HCT116 (cell line): ENCODE measurements at regions not wholly inside any gene's neighbourhood (a gene's known extent, or its start where the extent isn't known, plus 50 kb on each side); places are given as distances from the start of the nearest gene placed in this dataset.

ENCODE experiments used
- ATAC-seq: fragments of 200-7000 bp; cut with Tn5 transposase; 2 replicates; pipeline ENCODE4 v1.9.1; 2020; ENCODE audit warnings: mild to moderate bottlenecking, moderate library complexity
- BruUV-seq: library from RNA; stranded (reverse); fragments of 400-500 nt; replicated peaks from 2 replicates; lab custom pipeline; 2021; lab: Mats Ljungman, UMichigan
- CTCF ChIA-PET: fragments of 300-600 bp; sonication (Branson Sonifier 250); formaldehyde crosslinking; loops from one replicate; lab custom pipeline; 2021; ENCODE audit warnings: antibody characterized with exemption; lab: Charles Lee
- POLR2A ChIA-PET: fragments of 300-600, 350-600 bp; sonication (Branson Sonifier 250); formaldehyde crosslinking; loops from one replicate; lab custom pipeline; 2021; ENCODE audit warnings: antibody characterized with exemption; lab: Charles Lee
- RAD21 ChIA-PET, 2 experiments: fragments of 300-600 bp; sonication (Branson Sonifier 250); formaldehyde crosslinking; loops; one replicate each; lab custom pipeline; 2023; ENCODE audit warnings: low total read pairs in 2 of 2; ENCODE audit not compliant: uncharacterized antibody in 2 of 2, unreplicated experiment in 2 of 2, low non-redundant PET in 1 of 2; lab: Charles Lee
- DNase-seq: peaks from one replicate; pipeline ENCODE4 v3.0.0-alpha.2; 2010; ENCODE audit warnings: low read depth, low spot score
- H2AFZ ChIP-seq: fragments of 200-600 bp; shearing (Covaris generic), sonication (generic); 2 replicates; pipeline ENCODE4 v1.6.1; 2017; ENCODE audit warnings: low read depth, mixed run types, mixed read lengths, antibody characterized with exemption, low read length; ENCODE audit not compliant: poor library complexity, severe bottlenecking
- H3K27ac ChIP-seq: 2 replicates; pipeline ENCODE4 v1.5.1; 2012; ENCODE audit warnings: low read depth, low read length
- H3K27me3 ChIP-seq: fragments of 200-600 bp; sonication (generic); 2 replicates; pipeline ENCODE4 v1.6.1; 2016; ENCODE audit warnings: mixed run types, low read length, mixed read lengths; ENCODE audit not compliant: insufficient read depth
- H3K36me3 ChIP-seq, 2 experiments: fragments of 200-500 bp in 1 of 2; fragments of 200-600 bp in 1 of 2; sonication (Bioruptor generic) in 1 of 2; sonication (generic) in 1 of 2; 2 replicates each; pipeline versions ENCODE4 v1.5.1 to v1.6.1; 2014 to 2016; ENCODE audit warnings: low read length in 2 of 2, inconsistent platforms in 1 of 2, mixed read lengths in 1 of 2, mixed run types in 1 of 2; ENCODE audit not compliant: insufficient read depth in 2 of 2, control insufficient read depth in 1 of 2
- H3K4me1 ChIP-seq, 2 experiments: fragments of 200-600 bp in 1 of 2; sonication (generic) in 1 of 2; 2 replicates each; pipeline versions ENCODE4 v1.5.1 to v1.6.1; 2012 to 2017; ENCODE audit warnings: low read length in 2 of 2, inconsistent platforms in 1 of 2, mild to moderate bottlenecking in 1 of 2, mixed read lengths in 1 of 2, mixed run types in 1 of 2, moderate library complexity in 1 of 2; ENCODE audit not compliant: insufficient read depth in 2 of 2, control insufficient read depth in 1 of 2
- H3K4me2 ChIP-seq: fragments of 200-600 bp; sonication (generic); 2 replicates; pipeline ENCODE4 v1.6.1; 2017; ENCODE audit warnings: mixed run types, low read length, mixed read lengths
- H3K4me3 ChIP-seq, 2 experiments: fragments of 200-600 bp in 1 of 2; sonication (generic) in 1 of 2; replicated peaks in 1 of 2; 2 replicates each; pipeline ENCODE4 v1.5.1; 2011 to 2016; ENCODE audit warnings: low read length in 2 of 2, control low read depth in 1 of 2, low read depth in 1 of 2, mild to moderate bottlenecking in 1 of 2, mixed read lengths in 1 of 2, mixed run types in 1 of 2
- H3K79me2 ChIP-seq: fragments of 200-600 bp; sonication (generic); 2 replicates; pipeline ENCODE4 v1.6.1; 2017; ENCODE audit warnings: mild to moderate bottlenecking, mixed run types, low read length, moderate library complexity, mixed read lengths; ENCODE audit not compliant: insufficient read depth
- H3K9ac ChIP-seq: fragments of 200-600 bp; sonication (generic); 2 replicates; pipeline ENCODE4 v1.6.1; 2016; ENCODE audit warnings: low read length, mixed read lengths
- H3K9me2 ChIP-seq: fragments of 200-600 bp; sonication (generic), shearing (Covaris generic); 2 replicates; pipeline ENCODE4 v1.6.1; 2017; ENCODE audit warnings: mixed run types, mild to moderate bottlenecking, moderate library complexity; ENCODE audit not compliant: insufficient read depth
- H3K9me3 ChIP-seq, 2 experiments: fragments of 200-500 bp in 1 of 2; fragments of 200-600 bp in 1 of 2; sonication (Bioruptor generic) in 1 of 2; sonication (generic) in 1 of 2; 2 replicates each; pipeline ENCODE4 v1.6.1; 2014 to 2017; ENCODE audit warnings: low read length in 2 of 2, mixed read lengths in 2 of 2, inconsistent platforms in 1 of 2, low read depth in 1 of 2, mild to moderate bottlenecking in 1 of 2, mixed run types in 1 of 2, moderate library complexity in 1 of 2; ENCODE audit not compliant: control insufficient read depth in 1 of 2, insufficient read depth in 1 of 2
- H4K20me1 ChIP-seq: fragments of 200-600 bp; sonication (generic), shearing (Covaris generic); 2 replicates; pipeline ENCODE4 v1.6.1; 2017; ENCODE audit warnings: mixed run types, mild to moderate bottlenecking, moderate library complexity; ENCODE audit not compliant: insufficient read depth
- CBX3 ChIP-seq: IDR thresholded peaks from 2 replicates; pipeline ENCODE4 v1.6.1; 2012; ENCODE audit warnings: low read depth
- EGR1 ChIP-seq: IDR thresholded peaks from 2 replicates; pipeline ENCODE4 v1.6.1; 2012; ENCODE audit warnings: low read depth
- ELF1 ChIP-seq: IDR thresholded peaks from 2 replicates; pipeline ENCODE4 v1.6.1; 2012; ENCODE audit warnings: low read depth, borderline replicate concordance
- EZH2 ChIP-seq: fragments of 200-600 bp; sonication (generic); IDR thresholded peaks from 2 replicates; pipeline ENCODE4 v1.6.1; 2017; ENCODE audit warnings: antibody characterized with exemption, mixed run types
- FOSL1 ChIP-seq: IDR thresholded peaks from 2 replicates; pipeline ENCODE4 v1.6.1; 2012; ENCODE audit warnings: low read depth
- JUND ChIP-seq: IDR thresholded peaks from 2 replicates; pipeline ENCODE4 v1.6.1; 2012
- SIN3A ChIP-seq: IDR thresholded peaks from 2 replicates; pipeline ENCODE4 v1.6.1; 2012; ENCODE audit warnings: low read depth
- SP1 ChIP-seq: IDR thresholded peaks from 2 replicates; pipeline ENCODE4 v1.6.1; 2012; ENCODE audit warnings: low read depth
- SRF ChIP-seq: IDR thresholded peaks from 2 replicates; pipeline ENCODE4 v1.6.1; 2012; ENCODE audit warnings: low read depth
- TCF7L2 ChIP-seq: IDR thresholded peaks from 2 replicates; pipeline ENCODE4 v1.7.0; 2011; ENCODE audit warnings: borderline replicate concordance, inconsistent platforms; ENCODE audit not compliant: insufficient read depth, insufficient read length; ENCODE audit errors: extremely low read depth
- YY1 ChIP-seq: IDR thresholded peaks from 2 replicates; pipeline ENCODE4 v1.6.1; 2011; ENCODE audit warnings: low read length, low read depth, moderate library complexity, mild to moderate bottlenecking; ENCODE audit not compliant: insufficient replicate concordance; ENCODE audit errors: extremely low read depth
- ZFX ChIP-seq: fragments of 450-650 bp; IDR thresholded peaks from 2 replicates; pipeline ENCODE4 v1.6.1; 2017
- intact Hi-C: fragments of 100-400 bp; cut with micrococcal nuclease; formaldehyde crosslinking; loops from 2 replicates; pipeline ENCODE4 v1.10.0; 2022
- TF ChIP-seq, protein P1 (sequence below), 3 experiments: fragments of 200-600 bp in 1 of 3; sonication (generic) in 1 of 3; IDR thresholded peaks in 2 of 3; conservative IDR thresholded peaks in 1 of 3; 2 replicates each; pipeline ENCODE4 v1.5.1; 2012 to 2017; ENCODE audit warnings: low read depth in 2 of 3, low read length in 2 of 3, antibody characterized with exemption in 1 of 3, borderline replicate concordance in 1 of 3, control low read depth in 1 of 3, mild to moderate bottlenecking in 1 of 3, mixed read lengths in 1 of 3, mixed run types in 1 of 3, moderate library complexity in 1 of 3; ENCODE audit not compliant: insufficient read depth in 1 of 3
- TF ChIP-seq, protein P2 (sequence below): IDR thresholded peaks from 2 replicates; pipeline ENCODE4 v1.6.1; 2012; ENCODE audit warnings: low read depth
- TF ChIP-seq, protein P3 (sequence below): IDR thresholded peaks from 2 replicates; pipeline ENCODE4 v1.6.1; 2012
- TF ChIP-seq, protein P4 (sequence below): IDR thresholded peaks from 2 replicates; pipeline ENCODE4 v1.6.1; 2012
- TF ChIP-seq, protein P5 (sequence below): IDR thresholded peaks from 2 replicates; pipeline ENCODE4 v1.6.1; 2011; ENCODE audit warnings: mild to moderate bottlenecking, low read length, moderate library complexity; ENCODE audit not compliant: insufficient replicate concordance; ENCODE audit errors: extremely low read depth

DNA sequence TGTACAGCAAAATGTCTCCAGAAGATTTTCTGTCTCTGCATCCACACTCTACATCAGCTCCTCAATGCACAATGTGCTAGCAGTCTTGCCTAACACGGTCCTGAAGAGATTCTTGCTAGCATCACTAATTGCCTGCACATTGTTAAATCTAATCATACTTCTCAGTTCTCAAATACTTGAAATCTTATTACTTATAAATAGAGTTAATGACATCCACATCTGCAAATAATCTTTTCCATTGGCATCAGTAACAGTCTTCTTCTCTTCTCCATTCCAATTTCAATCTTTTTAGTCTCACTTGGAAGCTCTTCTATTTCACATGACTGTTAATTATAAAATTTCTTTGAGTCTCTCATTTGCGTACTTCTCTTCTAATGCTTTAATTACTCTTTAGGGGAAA, 630.5 kb upstream of the SLITRK6 start (continued):
- TF ChIP-seq, protein P1, sequence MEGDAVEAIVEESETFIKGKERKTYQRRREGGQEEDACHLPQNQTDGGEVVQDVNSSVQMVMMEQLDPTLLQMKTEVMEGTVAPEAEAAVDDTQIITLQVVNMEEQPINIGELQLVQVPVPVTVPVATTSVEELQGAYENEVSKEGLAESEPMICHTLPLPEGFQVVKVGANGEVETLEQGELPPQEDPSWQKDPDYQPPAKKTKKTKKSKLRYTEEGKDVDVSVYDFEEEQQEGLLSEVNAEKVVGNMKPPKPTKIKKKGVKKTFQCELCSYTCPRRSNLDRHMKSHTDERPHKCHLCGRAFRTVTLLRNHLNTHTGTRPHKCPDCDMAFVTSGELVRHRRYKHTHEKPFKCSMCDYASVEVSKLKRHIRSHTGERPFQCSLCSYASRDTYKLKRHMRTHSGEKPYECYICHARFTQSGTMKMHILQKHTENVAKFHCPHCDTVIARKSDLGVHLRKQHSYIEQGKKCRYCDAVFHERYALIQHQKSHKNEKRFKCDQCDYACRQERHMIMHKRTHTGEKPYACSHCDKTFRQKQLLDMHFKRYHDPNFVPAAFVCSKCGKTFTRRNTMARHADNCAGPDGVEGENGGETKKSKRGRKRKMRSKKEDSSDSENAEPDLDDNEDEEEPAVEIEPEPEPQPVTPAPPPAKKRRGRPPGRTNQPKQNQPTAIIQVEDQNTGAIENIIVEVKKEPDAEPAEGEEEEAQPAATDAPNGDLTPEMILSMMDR (IDR thresholded peaks at IDR 0.05 in 2 of 3, conservative IDR thresholded peaks at IDR 0.05 in 1 of 3; ENCODE audit: borderline replicate concordance in 1 of 3, insufficient read depth in 1 of 3, low read depth in 2 of 3, low read length in 2 of 3), result no peak

DNA sequence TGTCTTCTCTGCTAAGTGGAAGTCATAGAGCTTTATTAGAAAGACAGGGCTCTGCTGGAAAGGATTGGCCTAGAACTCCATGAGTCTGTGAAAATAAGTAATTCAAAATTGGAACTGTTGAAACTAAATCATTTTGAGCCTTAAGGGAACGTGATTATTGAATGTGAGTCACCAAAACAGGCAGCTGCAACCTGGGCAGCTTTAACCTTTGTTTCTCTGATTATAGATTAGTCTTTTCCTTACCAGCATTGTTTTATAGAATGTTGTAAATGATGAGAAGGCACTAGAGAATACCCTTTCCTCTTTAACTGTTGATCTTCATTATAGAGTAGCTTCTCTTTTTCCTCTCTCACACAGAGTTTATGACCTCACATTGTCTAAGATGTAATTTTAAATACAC, 638.8 kb upstream of the SLITRK6 start:
- Histone ChIP-seq H3K4me2 (no peak overlapping the region), H3K27me3 (no peaks in the 10 kb centered on the region), H3K4me3 (no peak overlapping the region), H3K9ac (no peak overlapping the region), H3K9me3 (peaks cover 0 to 3% of the 10 kb centered on the region in 2 experiments; a peak in 1 of 4 replicates)
- POLR2A ChIA-PET, result no interaction called here
- ATAC-seq, result no peak
- RAD21 ChIA-PET, result no interaction called here
- no peak for TF ChIP-seq SRF
- no peak for TF ChIP-seq EZH2
- no peak for TF ChIP-seq FOSL1
- no peak for TF ChIP-seq TCF7L2
- TF ChIP-seq EGR1, result no peak
- TF ChIP-seq SP1, result no peak
- TF ChIP-seq, protein P2, sequence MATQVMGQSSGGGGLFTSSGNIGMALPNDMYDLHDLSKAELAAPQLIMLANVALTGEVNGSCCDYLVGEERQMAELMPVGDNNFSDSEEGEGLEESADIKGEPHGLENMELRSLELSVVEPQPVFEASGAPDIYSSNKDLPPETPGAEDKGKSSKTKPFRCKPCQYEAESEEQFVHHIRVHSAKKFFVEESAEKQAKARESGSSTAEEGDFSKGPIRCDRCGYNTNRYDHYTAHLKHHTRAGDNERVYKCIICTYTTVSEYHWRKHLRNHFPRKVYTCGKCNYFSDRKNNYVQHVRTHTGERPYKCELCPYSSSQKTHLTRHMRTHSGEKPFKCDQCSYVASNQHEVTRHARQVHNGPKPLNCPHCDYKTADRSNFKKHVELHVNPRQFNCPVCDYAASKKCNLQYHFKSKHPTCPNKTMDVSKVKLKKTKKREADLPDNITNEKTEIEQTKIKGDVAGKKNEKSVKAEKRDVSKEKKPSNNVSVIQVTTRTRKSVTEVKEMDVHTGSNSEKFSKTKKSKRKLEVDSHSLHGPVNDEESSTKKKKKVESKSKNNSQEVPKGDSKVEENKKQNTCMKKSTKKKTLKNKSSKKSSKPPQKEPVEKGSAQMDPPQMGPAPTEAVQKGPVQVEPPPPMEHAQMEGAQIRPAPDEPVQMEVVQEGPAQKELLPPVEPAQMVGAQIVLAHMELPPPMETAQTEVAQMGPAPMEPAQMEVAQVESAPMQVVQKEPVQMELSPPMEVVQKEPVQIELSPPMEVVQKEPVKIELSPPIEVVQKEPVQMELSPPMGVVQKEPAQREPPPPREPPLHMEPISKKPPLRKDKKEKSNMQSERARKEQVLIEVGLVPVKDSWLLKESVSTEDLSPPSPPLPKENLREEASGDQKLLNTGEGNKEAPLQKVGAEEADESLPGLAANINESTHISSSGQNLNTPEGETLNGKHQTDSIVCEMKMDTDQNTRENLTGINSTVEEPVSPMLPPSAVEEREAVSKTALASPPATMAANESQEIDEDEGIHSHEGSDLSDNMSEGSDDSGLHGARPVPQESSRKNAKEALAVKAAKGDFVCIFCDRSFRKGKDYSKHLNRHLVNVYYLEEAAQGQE, result no peak
- TF ChIP-seq, protein P3, sequence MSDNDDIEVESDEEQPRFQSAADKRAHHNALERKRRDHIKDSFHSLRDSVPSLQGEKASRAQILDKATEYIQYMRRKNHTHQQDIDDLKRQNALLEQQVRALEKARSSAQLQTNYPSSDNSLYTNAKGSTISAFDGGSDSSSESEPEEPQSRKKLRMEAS, result no peak
- TF ChIP-seq, protein P4, sequence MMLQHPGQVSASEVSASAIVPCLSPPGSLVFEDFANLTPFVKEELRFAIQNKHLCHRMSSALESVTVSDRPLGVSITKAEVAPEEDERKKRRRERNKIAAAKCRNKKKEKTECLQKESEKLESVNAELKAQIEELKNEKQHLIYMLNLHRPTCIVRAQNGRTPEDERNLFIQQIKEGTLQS, result no peak
- TF ChIP-seq CBX3, result no peak
- no peak for TF ChIP-seq JUND
- TF ChIP-seq, protein P5, sequence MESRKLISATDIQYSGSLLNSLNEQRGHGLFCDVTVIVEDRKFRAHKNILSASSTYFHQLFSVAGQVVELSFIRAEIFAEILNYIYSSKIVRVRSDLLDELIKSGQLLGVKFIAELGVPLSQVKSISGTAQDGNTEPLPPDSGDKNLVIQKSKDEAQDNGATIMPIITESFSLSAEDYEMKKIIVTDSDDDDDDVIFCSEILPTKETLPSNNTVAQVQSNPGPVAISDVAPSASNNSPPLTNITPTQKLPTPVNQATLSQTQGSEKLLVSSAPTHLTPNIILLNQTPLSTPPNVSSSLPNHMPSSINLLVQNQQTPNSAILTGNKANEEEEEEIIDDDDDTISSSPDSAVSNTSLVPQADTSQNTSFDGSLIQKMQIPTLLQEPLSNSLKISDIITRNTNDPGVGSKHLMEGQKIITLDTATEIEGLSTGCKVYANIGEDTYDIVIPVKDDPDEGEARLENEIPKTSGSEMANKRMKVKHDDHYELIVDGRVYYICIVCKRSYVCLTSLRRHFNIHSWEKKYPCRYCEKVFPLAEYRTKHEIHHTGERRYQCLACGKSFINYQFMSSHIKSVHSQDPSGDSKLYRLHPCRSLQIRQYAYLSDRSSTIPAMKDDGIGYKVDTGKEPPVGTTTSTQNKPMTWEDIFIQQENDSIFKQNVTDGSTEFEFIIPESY, result no peak
- TF ChIP-seq ZFX, result no peak
- no peak for TF ChIP-seq YY1
- TF ChIP-seq SIN3A, result no peak
- TF ChIP-seq ELF1, result no peak
- TF ChIP-seq, all 23 proteins: peak for 0
- Histone ChIP-seq H3K36me3 (no peaks in the 10 kb centered on the region; a peak in 1 of 4 replicates), H3K9me2 (no peaks in the 10 kb centered on the region), H2AFZ (no peak overlapping the region), H3K79me2 (no peaks in the 10 kb centered on the region), H3K27ac (no peak overlapping the region), H3K4me1 (no peaks in the 10 kb centered on the region), H4K20me1 (no peaks in the 10 kb centered on the region)
- no peak for DNase-seq
- CTCF ChIA-PET, result no interaction called here
- no TSS peak for BruUV-seq
- intact Hi-C loops, result no loop called here
